K562 (cell line): ENCODE measurements at regions not wholly inside any gene's neighbourhood (a gene's known extent, or its start where the extent isn't known, plus 50 kb on each side); places are given as distances from the start of the nearest gene placed in this dataset.
A peak's percentile ranks its signal among the peaks of the same experiment; 100 is the strongest.

ENCODE experiments used
- ATAC-seq: fragments of 200-7000 bp; cut with Tn5 transposase; 3 replicates; pipeline ENCODE4 v1.9.1; 2020; ENCODE audit warnings: moderate library complexity
- BruUV-seq: library from RNA; stranded (reverse); fragments of 400-500 nt; replicated peaks from 2 replicates; lab custom pipeline; 2021; lab: Mats Ljungman, UMichigan
- CTCF ChIA-PET: fragments of 300-600 bp; formaldehyde crosslinking; extraction: SDS; loops from one replicate; lab custom pipeline; 2021; ENCODE audit warnings: low intra/inter-chr PET ratio; lab: Yijun Ruan, JAX
- POLR2A ChIA-PET: fragments of 300-600, 350-650 bp; sonication (Branson Sonifier 250); formaldehyde crosslinking; extraction: SDS; loops from one replicate; lab custom pipeline; 2021; ENCODE audit warnings: antibody characterized with exemption, inconsistent platforms; lab: Yijun Ruan, JAX
- DNase-seq, 4 experiments: peaks; one replicate each; pipeline versions ENCODE4 v3.0.0 to v3.0.0-alpha.2; 2011 to 2018; ENCODE audit warnings: low spot score in 3 of 4, mixed read lengths in 3 of 4; ENCODE audit errors: extremely low read depth in 1 of 4
- FAIRE-seq: peaks from 2 replicates; lab custom pipeline; 2011; peaks lifted over from hg19 to GRCh38; lab: Jason Lieb, UNC
- H2AFZ ChIP-seq: 2 replicates; pipeline ENCODE4 v1.6.0; 2011; ENCODE audit warnings: low read depth, low read length, control low read depth, inconsistent platforms
- H3K27ac ChIP-seq: fragments of 200-600 bp; 3 replicates; pipeline ENCODE4 v1.8.0; 2011; ENCODE audit warnings: low read depth, mild to moderate bottlenecking, control low read depth, inconsistent platforms, low read length, moderate library complexity, mixed read lengths; ENCODE audit errors: extremely low read depth
- H3K27me3 ChIP-seq, 2 experiments: fragments of 300-600 bp in 1 of 2; 2 replicates in 1 of 2; 3 replicates in 1 of 2; pipeline versions ENCODE4 v1.6.0 to v1.8.0; 2011; ENCODE audit warnings: inconsistent platforms in 2 of 2, low read length in 2 of 2, mild to moderate bottlenecking in 1 of 2, mixed read lengths in 1 of 2, moderate library complexity in 1 of 2; ENCODE audit not compliant: control insufficient read depth in 2 of 2, insufficient read depth in 2 of 2
- H3K36me3 ChIP-seq: fragments of 300-600 bp; 3 replicates; pipeline ENCODE4 v1.8.0; 2011; ENCODE audit warnings: mild to moderate bottlenecking, low read length, inconsistent platforms; ENCODE audit not compliant: control insufficient read depth, insufficient read depth
- H3K4me1 ChIP-seq, 2 experiments: fragments of 200-600 bp in 1 of 2; replicated peaks in 1 of 2; 2 replicates in 1 of 2; 3 replicates in 1 of 2; pipeline versions ENCODE4 v1.5.1 to v1.8.0; 2011; ENCODE audit warnings: inconsistent platforms in 2 of 2, low read length in 2 of 2, mild to moderate bottlenecking in 1 of 2, mixed read lengths in 1 of 2, moderate library complexity in 1 of 2; ENCODE audit not compliant: control insufficient read depth in 2 of 2, insufficient read depth in 2 of 2
- H3K4me2 ChIP-seq: 2 replicates; pipeline ENCODE4 v1.6.1; 2011; ENCODE audit warnings: low read length, control low read depth, inconsistent platforms, mixed read lengths; ENCODE audit not compliant: insufficient read depth
- H3K4me3 ChIP-seq: fragments of 200-600 bp; sonication (generic), shearing (Covaris generic); 2 replicates; pipeline ENCODE4 v1.5.1; 2016; ENCODE audit warnings: control low read depth, inconsistent platforms
- H3K79me2 ChIP-seq: fragments of 200-600 bp; 3 replicates; pipeline ENCODE4 v1.8.0; 2011; ENCODE audit warnings: low read length, inconsistent platforms; ENCODE audit not compliant: control insufficient read depth, insufficient read depth
- H3K9ac ChIP-seq, 2 experiments: 2 replicates each; pipeline versions ENCODE4 v1.6.0 to v1.6.1; 2011; ENCODE audit warnings: low read depth in 2 of 2, low read length in 2 of 2, control low read depth in 1 of 2, inconsistent platforms in 1 of 2, mild to moderate bottlenecking in 1 of 2, mixed read lengths in 1 of 2; ENCODE audit not compliant: insufficient read depth in 1 of 2
- H3K9me1 ChIP-seq: one replicate; pipeline ENCODE4 v1.6.0; 2011; ENCODE audit warnings: inconsistent platforms, mild to moderate bottlenecking, low read length, moderate library complexity; ENCODE audit not compliant: control insufficient read depth, insufficient read depth
- H3K9me3 ChIP-seq: replicated peaks from 2 replicates; pipeline ENCODE4 v1.5.1; 2011; ENCODE audit warnings: low read depth, low read length, inconsistent platforms; ENCODE audit not compliant: control insufficient read depth, insufficient read depth
- H4K20me1 ChIP-seq: replicated peaks from 2 replicates; pipeline ENCODE4 v1.6.1; 2011; ENCODE audit warnings: low read length, inconsistent platforms, mixed read lengths; ENCODE audit not compliant: control insufficient read depth, insufficient read depth
- HES1 ChIP-seq: fragments of 450-650 bp; IDR thresholded peaks from 2 replicates; pipeline ENCODE4 v1.6.1; 2016; ENCODE audit warnings: low read depth, mild to moderate bottlenecking, moderate library complexity
- IRF2 ChIP-seq: sonication (generic); formaldehyde crosslinking; IDR thresholded peaks from 2 replicates; pipeline ENCODE4 v1.8.1; 2022; ENCODE audit warnings: mild to moderate bottlenecking, missing genetic modification reagents
- ZBTB11 ChIP-seq, 3 experiments: fragments of 200-800 bp in 1 of 3; fragments of 250-450 bp in 1 of 3; fragments of 450-650 bp in 1 of 3; sonication (Bioruptor Pico) in 1 of 3; sonication (Bioruptor generic) in 1 of 3; formaldehyde crosslinking in 1 of 3; IDR thresholded peaks; 2 replicates each; pipeline versions ENCODE4 v1.6.1 to v1.8.0; 2016 to 2022; ENCODE audit warnings: mild to moderate bottlenecking in 2 of 3, missing genetic modification characterization in 2 of 3, missing compliant biosample characterization in 1 of 3, moderate library complexity in 1 of 3
- ZBTB40 ChIP-seq, 2 experiments: fragments of 450-650 bp in 1 of 2; sonication (generic) in 1 of 2; formaldehyde crosslinking in 1 of 2; IDR thresholded peaks; 2 replicates each; pipeline versions ENCODE4 v1.7.1 to v1.9.0; 2016 to 2022; ENCODE audit warnings: inconsistent platforms in 1 of 2, mild to moderate bottlenecking in 1 of 2, missing genetic modification reagents in 1 of 2
- WGBS: fragments of 100-300 bp; shearing (Covaris generic); methylation state at CpG from one replicate; pipeline ENCODE4 v1.1.6; 2016; ENCODE audit warnings: low coverage, mixed read lengths; ENCODE audit not compliant: insufficient coverage; ENCODE audit errors: missing lambda C conversion rate; 5-methylcytosine and 5-hydroxymethylcytosine counted together
- in situ Hi-C: fragments of 300-500 bp; cut with MboI; formaldehyde crosslinking; loops from 4 replicates; pipeline ENCODE4 v1.15.0; 2018; ENCODE audit warnings: inconsistent platforms, mixed read lengths
- intact Hi-C: fragments of 100-400 bp; cut with micrococcal nuclease; formaldehyde crosslinking; loops from 2 replicates; pipeline ENCODE4 v1.14.2; 2022

DNA sequence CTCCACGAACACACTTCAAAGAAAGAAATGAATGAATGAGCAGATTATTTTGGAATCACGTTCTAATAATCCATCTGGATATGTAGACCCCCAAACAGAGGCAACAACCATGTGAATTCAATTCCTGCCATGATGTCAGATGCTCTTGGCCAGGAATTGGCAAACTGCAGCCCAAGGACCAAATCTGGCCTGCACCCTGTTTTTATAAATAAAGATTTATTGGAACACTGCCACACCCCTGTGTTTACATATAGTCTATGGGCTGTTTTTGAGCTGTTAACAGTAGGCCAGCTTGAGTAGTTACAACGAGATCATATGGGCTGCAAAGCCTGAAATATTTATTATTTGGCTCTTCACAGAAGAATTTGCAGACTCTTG lies 336.0 kb upstream of the ZFHX3 start:
- no peak overlapping the region for H3K9ac ChIP-seq
- H3K9me1 ChIP-seq, result no peaks in the 10 kb centered on the region
- ATAC-seq (no peak), FAIRE-seq (no peak), DNase-seq (no peak)
- H3K27ac ChIP-seq, result no peak overlapping the region
- POLR2A ChIA-PET, result no interaction called here
- no peak overlapping the region for H3K4me2 ChIP-seq
- 0% methylated on average over 3 of the region's 3 CpGs for WGBS
- H3K27me3 ChIP-seq, result peaks cover 3 to 23% of the 10 kb centered on the region in 2 experiments
- no peaks in the 10 kb centered on the region for H3K9me3 ChIP-seq
- no peaks in the 10 kb centered on the region for H4K20me1 ChIP-seq
- H3K79me2 ChIP-seq, result no peaks in the 10 kb centered on the region
- intact Hi-C loops (no loop called here), in situ Hi-C loops (no loop called here)
- no peak overlapping the region for H2AFZ ChIP-seq
- no TSS peak for BruUV-seq
- CTCF ChIA-PET, result no interaction called here
- no peak overlapping the region for H3K4me3 ChIP-seq
- H3K36me3 ChIP-seq, result no peaks in the 10 kb centered on the region
- no peak for TF ChIP-seq IRF2
- TF ChIP-seq ZBTB11 (CRISPR knock-in tag; IDR thresholded peaks at IDR 0.05), result no peak
- TF ChIP-seq HES1, result no peak
- TF ChIP-seq ZBTB40 (IDR thresholded peaks at IDR 0.05), result peak; percentile 81
- TF ChIP-seq ZBTB40 (CRISPR knock-in tag; IDR thresholded peaks at IDR 0.05), result no peak
- no peaks in the 10 kb centered on the region for H3K4me1 ChIP-seq
